ENCODE measurements at regions not wholly inside any gene's neighbourhood (a gene's known extent, or its start where the extent isn't known, plus 50 kb on each side); places are given as distances from the start of the nearest gene placed in this dataset.
"Not testable (repeated sequence)": the region's sequence is repeated elsewhere in the genome, so short reads cannot be mapped to it uniquely, and the experiment has no call there.

GRCh38 chr2:234248213-234248710, 197.8 kb downstream of the SPP2 start:
- TF ChIP-seq MYC (IDR thresholded peaks at IDR 0.05; ENCODE audit: low read depth, low read length); CTCF (IDR thresholded peaks at IDR 0.05; ENCODE audit: extremely low read depth in 1 of 2, insufficient read depth in 1 of 2, low read depth in 1 of 2, low read length in 2 of 2); POLR2A (IDR thresholded peaks at IDR 0.05; ENCODE audit: low read depth, low read length); POLR2AphosphoS5 (IDR thresholded peaks at IDR 0.05; ENCODE audit: insufficient read depth, low read depth, low read length); EZH2 (IDR thresholded peaks at IDR 0.05; ENCODE audit: borderline replicate concordance, low read depth, low read length, severe bottlenecking); MAX (IDR thresholded peaks at IDR 0.05; ENCODE audit: insufficient read depth, insufficient read length); FOS (IDR thresholded peaks at IDR 0.05; ENCODE audit: borderline replicate concordance, insufficient read depth, low read length); JUN (IDR thresholded peaks at IDR 0.05; ENCODE audit: borderline replicate concordance, insufficient read depth, insufficient read length, low read depth); GATA2 (IDR thresholded peaks at IDR 0.05; ENCODE audit: insufficient read depth, insufficient read length, low read depth, low read length): not testable (repeated sequence)
